ENCODE measurements at regions not wholly inside any gene's neighbourhood (a gene's known extent, or its start where the extent isn't known, plus 50 kb on each side); places are given as distances from the start of the nearest gene placed in this dataset.

GRCh38 chr1:29812408-29813135 lies 576.2 kb downstream of the PTPRU start:
- H3K27ac Mint-ChIP-seq (ENCODE audit: unreplicated experiment) = no peak overlapping the region
- no peaks in the 10 kb centered on the region for H3K9me3 Mint-ChIP-seq (ENCODE audit: unreplicated experiment)
- H3K27me3 Mint-ChIP-seq (ENCODE audit: low read depth, unreplicated experiment) = peaks cover 11% of the 10 kb centered on the region
- no peak overlapping the region for H3K4me3 Mint-ChIP-seq (ENCODE audit: unreplicated experiment)
- no peaks in the 10 kb centered on the region for H3K36me3 Mint-ChIP-seq (ENCODE audit: low read depth, unreplicated experiment)
- H3K36me3 ChIP-seq (ENCODE audit: insufficient read depth, low read length) = no peaks in the 10 kb centered on the region
- no peaks in the 10 kb centered on the region for H3K27me3 ChIP-seq (ENCODE audit: insufficient read depth, low read length)
- DNase-seq (ENCODE audit: low read depth) (no peak), FAIRE-seq (no peak)
- H3K27ac ChIP-seq (ENCODE audit: low read depth, low read length) = no peak overlapping the region
- no peak for TF ChIP-seq EZH2 (IDR thresholded peaks at IDR 0.05; ENCODE audit: insufficient read depth, low read length)
- no peak overlapping the region for H3K4me2 ChIP-seq (ENCODE audit: low read length)
- peaks cover 2% of the 10 kb centered on the region for H3K4me1 Mint-ChIP-seq (ENCODE audit: low read depth, unreplicated experiment)
- no peak overlapping the region for H3K4me3 ChIP-seq (ENCODE audit: insufficient read depth, low read depth, low read length)
- H3K4me1 ChIP-seq (ENCODE audit: insufficient read depth, low read length) = no peaks in the 10 kb centered on the region
- no peaks in the 10 kb centered on the region for H4K20me1 ChIP-seq (ENCODE audit: insufficient read depth, low read length)
- no peaks in the 10 kb centered on the region for H3K9me3 ChIP-seq (ENCODE audit: insufficient read depth, low read depth, low read length)
- no peaks in the 10 kb centered on the region for H3K79me2 ChIP-seq (ENCODE audit: insufficient read depth, low read length)
- H2AFZ ChIP-seq (ENCODE audit: low read depth, low read length) = no peak overlapping the region
- H3K9ac ChIP-seq (ENCODE audit: low read length) = no peak overlapping the region

GRCh38 chr1:29811727-29812407 lies 575.5 kb downstream of the PTPRU start:
- H3K27me3 ChIP-seq (ENCODE audit: insufficient read depth, low read length) = no peaks in the 10 kb centered on the region
- H3K9me3 ChIP-seq (ENCODE audit: insufficient read depth, low read depth, low read length) = no peaks in the 10 kb centered on the region
- no peak overlapping the region for H3K27ac Mint-ChIP-seq (ENCODE audit: unreplicated experiment)
- H3K4me3 ChIP-seq (ENCODE audit: insufficient read depth, low read depth, low read length) = no peak overlapping the region
- TF ChIP-seq CTCF (IDR thresholded peaks at IDR 0.05; ENCODE audit: insufficient read depth, low read depth, low read length) (no peak), EZH2 (IDR thresholded peaks at IDR 0.05; ENCODE audit: insufficient read depth, low read length) (no peak)
- H3K36me3 ChIP-seq (ENCODE audit: insufficient read depth, low read length) = no peaks in the 10 kb centered on the region
- H3K79me2 ChIP-seq (ENCODE audit: insufficient read depth, low read length) = no peaks in the 10 kb centered on the region
- no peak overlapping the region for H3K9ac ChIP-seq (ENCODE audit: low read length)
- no peak overlapping the region for H3K4me3 Mint-ChIP-seq (ENCODE audit: unreplicated experiment)
- no peaks in the 10 kb centered on the region for H4K20me1 ChIP-seq (ENCODE audit: insufficient read depth, low read length)
- H2AFZ ChIP-seq (ENCODE audit: low read depth, low read length) = no peak overlapping the region
- peaks cover 2% of the 10 kb centered on the region for H3K4me1 Mint-ChIP-seq (ENCODE audit: low read depth, unreplicated experiment)
- no peaks in the 10 kb centered on the region for H3K9me3 Mint-ChIP-seq (ENCODE audit: unreplicated experiment)
- H3K4me1 ChIP-seq (ENCODE audit: insufficient read depth, low read length) = no peaks in the 10 kb centered on the region
- no peak for DNase-seq (ENCODE audit: low read depth)
- H3K4me2 ChIP-seq (ENCODE audit: low read length) = no peak overlapping the region
- FAIRE-seq = no peak
- peaks cover 11% of the 10 kb centered on the region for H3K27me3 Mint-ChIP-seq (ENCODE audit: low read depth, unreplicated experiment)
- no peaks in the 10 kb centered on the region for H3K36me3 Mint-ChIP-seq (ENCODE audit: low read depth, unreplicated experiment)
- H3K27ac ChIP-seq (ENCODE audit: low read depth, low read length) = no peak overlapping the region

DNA sequence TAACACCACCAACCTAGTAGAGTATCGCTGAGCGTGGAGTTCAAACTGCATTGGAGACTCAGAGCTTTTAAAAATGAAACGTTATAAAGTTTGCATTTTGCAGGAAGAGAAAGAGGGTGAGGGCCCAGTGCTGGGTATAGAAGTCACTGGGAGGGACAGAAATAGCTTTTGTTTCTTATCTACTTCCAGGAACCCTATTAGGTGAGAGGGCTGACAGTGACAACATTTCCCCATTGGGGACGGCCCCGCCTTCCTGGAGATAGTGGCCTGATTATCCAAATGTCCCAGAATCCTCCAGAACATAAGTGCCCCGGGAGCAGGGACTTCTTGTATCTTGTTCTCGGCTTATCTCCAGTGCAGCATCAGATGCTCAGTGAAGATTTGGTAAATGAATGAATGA lies 574.9 kb downstream of the PTPRU start:
- FAIRE-seq = no peak
- TF ChIP-seq CTCF (IDR thresholded peaks at IDR 0.05; ENCODE audit: insufficient read depth, low read depth, low read length) (no peak), EZH2 (IDR thresholded peaks at IDR 0.05; ENCODE audit: insufficient read depth, low read length) (no peak)
- H3K36me3 Mint-ChIP-seq (ENCODE audit: low read depth, unreplicated experiment) = no peaks in the 10 kb centered on the region

More for the DNA sequence above, 574.9 kb downstream of the PTPRU start:
- H3K9me3 ChIP-seq (ENCODE audit: insufficient read depth, low read depth, low read length) = no peaks in the 10 kb centered on the region
- H3K27me3 ChIP-seq (ENCODE audit: insufficient read depth, low read length) = no peaks in the 10 kb centered on the region
- no peaks in the 10 kb centered on the region for H4K20me1 ChIP-seq (ENCODE audit: insufficient read depth, low read length)
- H3K9ac ChIP-seq (ENCODE audit: low read length) = no peak overlapping the region
- H3K27ac Mint-ChIP-seq (ENCODE audit: unreplicated experiment) = no peak overlapping the region
- H3K4me2 ChIP-seq (ENCODE audit: low read length) = no peak overlapping the region
- H3K79me2 ChIP-seq (ENCODE audit: insufficient read depth, low read length) = no peaks in the 10 kb centered on the region
- peaks cover 2% of the 10 kb centered on the region for H3K4me1 Mint-ChIP-seq (ENCODE audit: low read depth, unreplicated experiment)
- H3K27ac ChIP-seq (ENCODE audit: low read depth, low read length) = no peak overlapping the region
- peaks cover 10% of the 10 kb centered on the region for H3K27me3 Mint-ChIP-seq (ENCODE audit: low read depth, unreplicated experiment)
- no peaks in the 10 kb centered on the region for H3K9me3 Mint-ChIP-seq (ENCODE audit: unreplicated experiment)
- H3K4me3 ChIP-seq (ENCODE audit: insufficient read depth, low read depth, low read length) = no peak overlapping the region
- DNase-seq (ENCODE audit: low read depth) = no peak
- no peaks in the 10 kb centered on the region for H3K4me1 ChIP-seq (ENCODE audit: insufficient read depth, low read length)
- no peaks in the 10 kb centered on the region for H3K36me3 ChIP-seq (ENCODE audit: insufficient read depth, low read length)
- H2AFZ ChIP-seq (ENCODE audit: low read depth, low read length) = no peak overlapping the region
- no peak overlapping the region for H3K4me3 Mint-ChIP-seq (ENCODE audit: unreplicated experiment)
